ENCODE measurements at regions not wholly inside any gene's neighbourhood (a gene's known extent, or its start where the extent isn't known, plus 50 kb on each side); places are given as distances from the start of the nearest gene placed in this dataset.

DNA sequence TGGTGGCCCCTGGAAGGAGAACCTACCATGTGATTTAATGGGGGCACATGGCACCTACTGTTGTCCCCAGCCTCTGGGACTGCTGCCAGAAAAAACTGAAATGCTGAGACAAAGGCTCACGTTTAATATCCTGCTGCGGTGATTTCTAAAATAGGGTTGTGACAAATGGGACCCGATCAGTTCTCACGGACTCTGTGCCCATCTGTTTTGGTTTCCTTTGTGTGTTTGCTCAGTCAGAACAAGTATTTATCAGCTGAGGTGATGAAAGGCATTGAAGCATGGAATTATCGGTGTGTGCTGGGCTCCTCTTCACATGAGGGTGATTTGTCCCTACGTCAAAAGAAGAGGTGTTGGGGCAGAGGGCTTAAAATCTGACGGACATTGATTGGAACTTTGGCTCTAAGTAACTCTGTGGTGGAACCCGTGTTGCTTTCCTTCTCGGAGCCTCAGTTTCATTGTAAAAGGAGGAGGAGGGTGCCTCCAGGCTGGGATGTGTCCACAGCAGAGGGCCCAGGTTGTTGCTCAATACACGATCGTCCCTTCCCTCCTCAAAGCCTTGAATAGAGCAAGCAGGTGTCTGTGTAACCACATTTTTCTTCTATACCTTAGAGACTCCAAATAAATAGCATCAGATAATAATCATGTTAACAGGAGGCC, 283.3 kb upstream of the RGMA start:
- H3K9ac ChIP-seq (ENCODE audit: low read length), result no peak overlapping the region
- BruUV-seq (replicated peaks), result no TSS peak
- intact Hi-C loops (cut with micrococcal nuclease), result no loop called here
- H3K9me3 ChIP-seq (ENCODE audit: control insufficient read depth in 1 of 2, insufficient read depth in 1 of 2, low read depth in 1 of 2, low read length in 2 of 2), result no peaks in the 10 kb centered on the region
- no peaks in the 10 kb centered on the region for H3K36me3 ChIP-seq (ENCODE audit: control insufficient read depth in 1 of 2, insufficient read depth in 2 of 2, low read length in 2 of 2)
- H3K79me2 ChIP-seq (ENCODE audit: insufficient read depth, low read length), result no peaks in the 10 kb centered on the region
- H3K4me2 ChIP-seq (ENCODE audit: low read length), result no peak overlapping the region
- H3K9me2 ChIP-seq (ENCODE audit: insufficient read depth), result no peaks in the 10 kb centered on the region
- DNase-seq (ENCODE audit: low read depth, low spot score) (no peak), ATAC-seq (no peak)
- no peak overlapping the region for H3K27ac ChIP-seq (ENCODE audit: low read depth, low read length)
- H2AFZ ChIP-seq (ENCODE audit: low read depth, low read length, poor library complexity, severe bottlenecking), result no peak overlapping the region
- no peaks in the 10 kb centered on the region for H3K4me1 ChIP-seq (ENCODE audit: control insufficient read depth in 1 of 2, insufficient read depth in 2 of 2, low read length in 2 of 2)
- no peak overlapping the region for H3K4me3 ChIP-seq (replicated peaks in 1 of 2; ENCODE audit: low read depth in 1 of 2, low read length in 2 of 2)
- no peak for TF ChIP-seq POLR2AphosphoS5 (IDR thresholded peaks at IDR 0.05; ENCODE audit: low read depth, low read length)
- TF ChIP-seq ELF1 (IDR thresholded peaks at IDR 0.05; ENCODE audit: borderline replicate concordance, low read depth), result no peak
- no peak for TF ChIP-seq ZNF274 (IDR thresholded peaks at IDR 0.05; ENCODE audit: low read depth, low read length)
- TF ChIP-seq, protein P1, sequence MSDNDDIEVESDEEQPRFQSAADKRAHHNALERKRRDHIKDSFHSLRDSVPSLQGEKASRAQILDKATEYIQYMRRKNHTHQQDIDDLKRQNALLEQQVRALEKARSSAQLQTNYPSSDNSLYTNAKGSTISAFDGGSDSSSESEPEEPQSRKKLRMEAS (IDR thresholded peaks at IDR 0.05), result no peak
- TF ChIP-seq EZH2phosphoT487 (IDR thresholded peaks at IDR 0.05; ENCODE audit: borderline replicate concordance), result no peak
- no peak for TF ChIP-seq RAD21 (IDR thresholded peaks at IDR 0.05; ENCODE audit: low read depth)
- TF ChIP-seq, protein P2, sequence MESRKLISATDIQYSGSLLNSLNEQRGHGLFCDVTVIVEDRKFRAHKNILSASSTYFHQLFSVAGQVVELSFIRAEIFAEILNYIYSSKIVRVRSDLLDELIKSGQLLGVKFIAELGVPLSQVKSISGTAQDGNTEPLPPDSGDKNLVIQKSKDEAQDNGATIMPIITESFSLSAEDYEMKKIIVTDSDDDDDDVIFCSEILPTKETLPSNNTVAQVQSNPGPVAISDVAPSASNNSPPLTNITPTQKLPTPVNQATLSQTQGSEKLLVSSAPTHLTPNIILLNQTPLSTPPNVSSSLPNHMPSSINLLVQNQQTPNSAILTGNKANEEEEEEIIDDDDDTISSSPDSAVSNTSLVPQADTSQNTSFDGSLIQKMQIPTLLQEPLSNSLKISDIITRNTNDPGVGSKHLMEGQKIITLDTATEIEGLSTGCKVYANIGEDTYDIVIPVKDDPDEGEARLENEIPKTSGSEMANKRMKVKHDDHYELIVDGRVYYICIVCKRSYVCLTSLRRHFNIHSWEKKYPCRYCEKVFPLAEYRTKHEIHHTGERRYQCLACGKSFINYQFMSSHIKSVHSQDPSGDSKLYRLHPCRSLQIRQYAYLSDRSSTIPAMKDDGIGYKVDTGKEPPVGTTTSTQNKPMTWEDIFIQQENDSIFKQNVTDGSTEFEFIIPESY (IDR thresholded peaks at IDR 0.05; ENCODE audit: extremely low read depth, insufficient replicate concordance, low read length), result no peak
- TF ChIP-seq SIN3A (IDR thresholded peaks at IDR 0.05; ENCODE audit: low read depth), result no peak
- ChIA-PET RAD21 (ENCODE audit: low non-redundant PET in 1 of 2, low total read pairs in 2 of 2, uncharacterized antibody in 2 of 2, unreplicated experiment in 2 of 2) (no interaction called here), CTCF (interaction anchor here (2.0 kb wide), 1 partner anchor 285 kb away, joined by 4 read pairs; no protein-coding TSS in a partner anchor), POLR2A (no interaction called here)
- no peaks in the 10 kb centered on the region for H4K20me1 ChIP-seq (ENCODE audit: insufficient read depth)
- H3K27me3 ChIP-seq (ENCODE audit: insufficient read depth, low read length), result peaks cover 25% of the 10 kb centered on the region
